ENCODE measurements at regions not wholly inside any gene's neighbourhood (a gene's known extent, or its start where the extent isn't known, plus 50 kb on each side); places are given as distances from the start of the nearest gene placed in this dataset.

- H3K4me3 ChIP-seq (ENCODE audit: low read depth, poor library complexity, severe bottlenecking), result no peak overlapping the region
- 81 to 91% methylated on average over 3 of the region's 3 CpGs for WGBS, 2 donors
- no peak for DNase-seq (ENCODE audit: low spot score in 2 of 2)
- intact Hi-C loops (cut with DNase I; ENCODE audit: low total_unique reads), result no loop called here
- no peak for TF ChIP-seq CTCF (IDR thresholded peaks at IDR 0.05)
- TF ChIP-seq POLR2A (IDR thresholded peaks at IDR 0.05), result no peak
Observed at GRCh38 chr2:47251404-47251675, 75.0 kb upstream of the CALM2 start.

DNA sequence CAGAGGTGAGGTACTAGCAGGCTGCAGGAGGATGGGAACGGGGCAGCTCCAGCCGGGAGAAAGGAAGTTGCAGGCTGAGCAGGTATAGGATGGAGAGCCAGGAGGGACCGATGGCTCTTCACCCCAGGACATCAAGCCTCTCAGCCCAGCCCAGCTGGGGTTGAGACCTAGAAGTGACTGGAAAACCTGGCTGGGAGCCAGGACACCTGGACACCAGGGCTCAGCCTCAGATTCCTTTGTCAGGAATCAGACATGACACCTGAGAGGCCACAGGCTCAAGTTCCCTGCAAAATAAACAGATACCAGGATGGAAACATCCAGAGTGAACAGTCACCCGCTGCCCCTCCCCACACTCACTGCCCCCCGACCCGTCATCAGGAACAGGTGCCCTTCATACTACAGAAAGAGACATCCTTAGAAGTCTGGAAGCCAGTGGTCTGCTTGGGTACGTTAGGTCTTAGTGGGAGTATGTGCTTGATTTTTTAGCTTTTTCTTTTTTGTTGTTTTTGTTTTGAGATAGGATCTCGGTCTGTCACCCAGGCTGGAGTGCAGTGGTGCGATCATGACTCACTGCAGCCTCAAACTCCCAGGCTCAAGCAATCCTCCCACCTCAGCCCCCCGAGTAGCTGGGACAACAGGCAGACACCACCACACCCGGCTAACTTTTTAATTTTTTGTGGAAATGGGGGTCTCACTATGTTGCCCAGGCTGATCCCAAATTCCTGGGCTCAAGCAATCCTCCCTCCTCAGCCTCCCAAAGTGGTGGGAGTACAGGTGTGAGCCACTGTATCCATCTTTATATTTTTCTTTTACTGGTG lies 74.5 kb upstream of the CALM2 start:
- H3K4me3 ChIP-seq (ENCODE audit: low read depth, poor library complexity, severe bottlenecking), result no peak overlapping the region
- TF ChIP-seq POLR2A (IDR thresholded peaks at IDR 0.05) (no peak), CTCF (IDR thresholded peaks at IDR 0.05) (no peak)
- intact Hi-C loops (cut with DNase I; ENCODE audit: low total_unique reads), result no loop called here
- WGBS, 2 donors, result 81 to 85% methylated on average over 11 of the region's 11 CpGs
- DNase-seq (ENCODE audit: low spot score in 2 of 2), result no peak

DNA sequence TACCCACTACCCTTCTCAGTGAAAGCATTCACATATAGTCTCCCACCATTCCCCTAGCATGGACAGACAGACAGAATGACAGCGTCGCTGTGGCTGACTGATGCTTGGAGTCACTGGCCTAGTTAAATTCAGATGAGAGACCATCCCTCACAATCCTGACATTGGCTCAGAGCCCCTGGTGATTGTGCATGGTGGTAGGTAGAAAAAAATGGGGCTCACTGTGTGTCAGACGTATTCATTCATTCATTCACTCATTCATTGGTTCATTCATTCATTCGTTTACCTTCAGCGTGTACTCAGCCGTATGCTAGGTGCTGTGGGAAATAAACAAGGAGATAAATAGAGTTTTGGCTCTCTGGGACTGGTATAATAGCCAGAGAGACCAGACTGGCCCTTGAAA lies 73.6 kb upstream of the CALM2 start:
- WGBS, 2 donors, result 93 to 94% methylated on average over 6 of the region's 6 CpGs
- no peak for TF ChIP-seq CTCF (IDR thresholded peaks at IDR 0.05)
- TF ChIP-seq POLR2A (IDR thresholded peaks at IDR 0.05), result no peak
- intact Hi-C loops (cut with DNase I; ENCODE audit: low total_unique reads), result no loop called here
- H3K4me3 ChIP-seq (ENCODE audit: low read depth, poor library complexity, severe bottlenecking), result no peak overlapping the region
- DNase-seq (ENCODE audit: low spot score in 2 of 2), result no peak

- DNase-seq (ENCODE audit: low spot score in 2 of 2), result no peak
Observed at GRCh38 chr2:47249157-47249900, 73.0 kb upstream of the CALM2 start.

DNA sequence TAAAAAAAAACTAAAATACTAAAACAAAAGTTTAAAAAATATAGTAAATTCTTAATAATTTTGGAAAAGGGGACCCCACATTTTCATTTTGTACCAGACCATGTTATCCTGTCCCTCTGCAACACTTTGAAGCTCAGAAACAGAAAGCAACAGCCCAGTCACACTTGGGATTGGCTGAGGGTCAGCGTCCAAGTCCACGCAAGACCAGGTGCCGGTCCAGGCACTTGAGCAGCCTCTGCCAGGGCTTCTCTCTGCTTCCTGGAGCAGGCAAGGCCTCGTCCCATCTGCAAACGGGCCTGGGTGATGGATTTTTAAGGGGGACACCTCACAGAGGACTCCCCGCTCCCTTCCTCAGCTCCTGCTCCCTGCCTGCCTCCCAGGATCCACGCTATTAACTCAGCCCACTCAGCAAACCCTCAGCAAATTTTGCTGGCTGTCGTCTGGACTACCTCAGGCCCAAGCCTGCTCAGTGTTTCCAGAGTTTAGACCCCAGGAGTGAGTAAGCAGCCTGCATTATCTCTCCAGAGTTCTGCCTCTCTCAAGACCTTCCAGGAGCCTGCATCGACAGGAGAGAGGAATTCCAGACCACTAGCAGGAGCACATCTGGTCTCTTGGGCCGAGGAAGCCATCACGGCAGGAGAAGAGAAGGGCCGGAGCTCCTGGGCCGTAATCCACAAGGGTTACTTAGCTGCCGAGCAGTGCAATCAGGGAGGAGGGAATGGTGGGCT lies 67.4 kb upstream of the CALM2 start:
- intact Hi-C loops (cut with DNase I; ENCODE audit: low total_unique reads), result no loop called here
- WGBS, 2 donors, result 78 to 81% methylated on average over 14 of the region's 14 CpGs
- DNase-seq (ENCODE audit: low spot score in 2 of 2), result no peak
- TF ChIP-seq CTCF (IDR thresholded peaks at IDR 0.05) (no peak), POLR2A (IDR thresholded peaks at IDR 0.05) (no peak)
- H3K4me3 ChIP-seq (ENCODE audit: low read depth, poor library complexity, severe bottlenecking), result no peak overlapping the region

More at GRCh38 chr2:47249157-47249900, 73.0 kb upstream of the CALM2 start:
- 49 to 55% methylated on average over 13 of the region's 13 CpGs for WGBS, 2 donors
- H3K4me3 ChIP-seq (ENCODE audit: low read depth, poor library complexity, severe bottlenecking), result no peak overlapping the region
- intact Hi-C loops (cut with DNase I; ENCODE audit: low total_unique reads), result no loop called here
- TF ChIP-seq CTCF (IDR thresholded peaks at IDR 0.05), result no peak
- TF ChIP-seq POLR2A (IDR thresholded peaks at IDR 0.05), result no peak
